Esophagus muscularis mucosa (tissue), 4 donors: ENCODE measurements at regions not wholly inside any gene's neighbourhood (a gene's known extent, or its start where the extent isn't known, plus 50 kb on each side); places are given as distances from the start of the nearest gene placed in this dataset.

Experiments used
- DNase-seq: peaks from one replicate; pipeline ENCODE4 v3.0.0-alpha.2; 2017; ENCODE audit errors: extremely low spot score
- H3K27ac ChIP-seq, 4 donors: fragments of 200-600 bp; sonication (generic); replicated peaks in 1 of 4; 1 replicate in 3 of 4; 2 replicates in 1 of 4; pipeline ENCODE4 v1.5.1; 2016 to 2019; ENCODE audit warnings: mild to moderate bottlenecking in 1 of 4
- H3K27me3 ChIP-seq, 4 donors: fragments of 200-600 bp; sonication (generic); one replicate each; pipeline versions ENCODE4 v1.5.1 to v1.6.0; 2016 to 2019
- H3K36me3 ChIP-seq, 4 donors: fragments of 200-600 bp; sonication (generic); one replicate each; pipeline ENCODE4 v1.5.1; 2016 to 2019
- H3K4me1 ChIP-seq, 4 donors: fragments of 200-600 bp; sonication (generic); one replicate each; pipeline ENCODE4 v1.5.1; 2016 to 2019
- H3K4me3 ChIP-seq, 4 donors: fragments of 200-600 bp; sonication (generic); 1 replicate in 2 of 4; 2 replicates in 2 of 4; pipeline ENCODE4 v1.5.1; 2016 to 2019; ENCODE audit warnings: mild to moderate bottlenecking in 4 of 4, moderate library complexity in 1 of 4
- H3K9me3 ChIP-seq, 4 donors: fragments of 200-600 bp; sonication (generic); 1 replicate in 3 of 4; 2 replicates in 1 of 4; pipeline ENCODE4 v1.5.1; 2016 to 2019
- EP300 ChIP-seq: sonication (generic); formaldehyde crosslinking; IDR thresholded peaks from one replicate; pipeline ENCODE4 v1.6.1; 2017; ENCODE audit warnings: antibody characterized with exemption
- POLR2A ChIP-seq: fragments of 450-650 bp; IDR thresholded peaks from one replicate; pipeline ENCODE4 v1.6.1; 2017; ENCODE audit warnings: antibody characterized with exemption, moderate library complexity, mild to moderate bottlenecking, low read depth
- POLR2AphosphoS5 ChIP-seq, 2 donors: sonication (generic); formaldehyde crosslinking; IDR thresholded peaks; one replicate each; pipeline ENCODE4 v1.6.1; 2017; ENCODE audit warnings: antibody characterized with exemption in 2 of 2
- WGBS: methylation state at CpG from one replicate; pipeline ENCODE4 v1.1.5; 2018; 5-methylcytosine and 5-hydroxymethylcytosine counted together
- intact Hi-C: fragments of 100-400 bp; cut with DNase I; formaldehyde crosslinking; loops from one replicate; pipeline ENCODE4 v1.15.1; 2023
- TF ChIP-seq, protein P1 (sequence below), 3 experiments: fragments of 200-600 bp in 2 of 3; fragments of 450-650 bp in 1 of 3; sonication (generic) in 2 of 3; IDR thresholded peaks; one replicate each; pipeline ENCODE4 v1.5.1; 2017 to 2019; ENCODE audit warnings: antibody characterized with exemption in 3 of 3, mild to moderate bottlenecking in 2 of 3, moderate library complexity in 1 of 3

DNA sequence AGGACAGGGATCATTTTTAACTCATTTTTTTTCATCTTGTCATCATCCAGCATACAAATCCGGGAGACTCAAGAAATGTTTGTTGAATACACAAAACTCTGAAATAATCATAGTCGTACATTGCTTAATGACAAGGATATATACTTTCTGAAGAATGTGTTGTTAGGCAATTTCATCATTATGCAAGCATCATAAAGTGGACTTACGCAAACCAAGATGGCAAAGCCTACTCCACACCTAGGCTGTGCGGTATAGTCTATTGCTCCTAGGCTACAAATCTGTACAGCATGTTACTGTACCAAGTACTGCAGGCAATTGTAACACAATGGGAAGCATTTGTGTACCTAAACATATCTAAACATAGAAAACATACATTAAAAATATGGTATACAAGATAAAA lies 264.1 kb downstream of the TSHZ3 start:
- WGBS, result 87% methylated on average over 4 of the region's 4 CpGs
- no peak for TF ChIP-seq POLR2AphosphoS5 (IDR thresholded peaks at IDR 0.05)
- TF ChIP-seq EP300, result no peak
- TF ChIP-seq, protein P1, sequence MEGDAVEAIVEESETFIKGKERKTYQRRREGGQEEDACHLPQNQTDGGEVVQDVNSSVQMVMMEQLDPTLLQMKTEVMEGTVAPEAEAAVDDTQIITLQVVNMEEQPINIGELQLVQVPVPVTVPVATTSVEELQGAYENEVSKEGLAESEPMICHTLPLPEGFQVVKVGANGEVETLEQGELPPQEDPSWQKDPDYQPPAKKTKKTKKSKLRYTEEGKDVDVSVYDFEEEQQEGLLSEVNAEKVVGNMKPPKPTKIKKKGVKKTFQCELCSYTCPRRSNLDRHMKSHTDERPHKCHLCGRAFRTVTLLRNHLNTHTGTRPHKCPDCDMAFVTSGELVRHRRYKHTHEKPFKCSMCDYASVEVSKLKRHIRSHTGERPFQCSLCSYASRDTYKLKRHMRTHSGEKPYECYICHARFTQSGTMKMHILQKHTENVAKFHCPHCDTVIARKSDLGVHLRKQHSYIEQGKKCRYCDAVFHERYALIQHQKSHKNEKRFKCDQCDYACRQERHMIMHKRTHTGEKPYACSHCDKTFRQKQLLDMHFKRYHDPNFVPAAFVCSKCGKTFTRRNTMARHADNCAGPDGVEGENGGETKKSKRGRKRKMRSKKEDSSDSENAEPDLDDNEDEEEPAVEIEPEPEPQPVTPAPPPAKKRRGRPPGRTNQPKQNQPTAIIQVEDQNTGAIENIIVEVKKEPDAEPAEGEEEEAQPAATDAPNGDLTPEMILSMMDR (IDR thresholded peaks at IDR 0.05), result no peak
- no peak for TF ChIP-seq POLR2A
- no peaks in the 10 kb centered on the region for H3K9me3 ChIP-seq
- H3K4me1 ChIP-seq, result no peaks in the 10 kb centered on the region
- no peak overlapping the region for H3K27ac ChIP-seq
- H3K4me3 ChIP-seq, result no peak overlapping the region
- intact Hi-C loops, result no loop called here
- no peak for DNase-seq
- no peaks in the 10 kb centered on the region for H3K27me3 ChIP-seq
- no peaks in the 10 kb centered on the region for H3K36me3 ChIP-seq

- no peaks in the 10 kb centered on the region for H3K9me3 ChIP-seq
- no peaks in the 10 kb centered on the region for H3K4me1 ChIP-seq
- intact Hi-C loops, result no loop called here
- no peak for DNase-seq
- WGBS, result 70% methylated on average over 1 of the region's 3 CpGs
- H3K4me3 ChIP-seq, result no peak overlapping the region
- TF ChIP-seq POLR2AphosphoS5 (IDR thresholded peaks at IDR 0.05), result no peak
- TF ChIP-seq, protein P1 (IDR thresholded peaks at IDR 0.05), result no peak
- TF ChIP-seq POLR2A, result no peak
- TF ChIP-seq EP300, result no peak
- no peaks in the 10 kb centered on the region for H3K36me3 ChIP-seq
- no peak overlapping the region for H3K27ac ChIP-seq
- no peaks in the 10 kb centered on the region for H3K27me3 ChIP-seq
These were observed 266.1 kb downstream of the TSHZ3 start for GRCh38 chr19:31083105-31083504.

GRCh38 chr19:31075146-31075655 lies 274.0 kb downstream of the TSHZ3 start:
- Histone ChIP-seq H3K4me3 (no peak overlapping the region), H3K27ac (no peak overlapping the region), H3K27me3 (peaks cover 0 to 10% (median 0%) of the 10 kb centered on the region in 4 donors), H3K36me3 (no peaks in the 10 kb centered on the region), H3K4me1 (peaks cover 0 to 4% (median under 1%) of the 10 kb centered on the region in 4 donors), H3K9me3 (no peaks in the 10 kb centered on the region)
- intact Hi-C loops, result no loop called here
- TF ChIP-seq EP300, result no peak
- TF ChIP-seq, protein P1 (IDR thresholded peaks at IDR 0.05), result no peak
- TF ChIP-seq POLR2A, result no peak
- no peak for TF ChIP-seq POLR2AphosphoS5 (IDR thresholded peaks at IDR 0.05)
- DNase-seq, result no peak
- 76% methylated on average over 6 of the region's 6 CpGs for WGBS

DNA sequence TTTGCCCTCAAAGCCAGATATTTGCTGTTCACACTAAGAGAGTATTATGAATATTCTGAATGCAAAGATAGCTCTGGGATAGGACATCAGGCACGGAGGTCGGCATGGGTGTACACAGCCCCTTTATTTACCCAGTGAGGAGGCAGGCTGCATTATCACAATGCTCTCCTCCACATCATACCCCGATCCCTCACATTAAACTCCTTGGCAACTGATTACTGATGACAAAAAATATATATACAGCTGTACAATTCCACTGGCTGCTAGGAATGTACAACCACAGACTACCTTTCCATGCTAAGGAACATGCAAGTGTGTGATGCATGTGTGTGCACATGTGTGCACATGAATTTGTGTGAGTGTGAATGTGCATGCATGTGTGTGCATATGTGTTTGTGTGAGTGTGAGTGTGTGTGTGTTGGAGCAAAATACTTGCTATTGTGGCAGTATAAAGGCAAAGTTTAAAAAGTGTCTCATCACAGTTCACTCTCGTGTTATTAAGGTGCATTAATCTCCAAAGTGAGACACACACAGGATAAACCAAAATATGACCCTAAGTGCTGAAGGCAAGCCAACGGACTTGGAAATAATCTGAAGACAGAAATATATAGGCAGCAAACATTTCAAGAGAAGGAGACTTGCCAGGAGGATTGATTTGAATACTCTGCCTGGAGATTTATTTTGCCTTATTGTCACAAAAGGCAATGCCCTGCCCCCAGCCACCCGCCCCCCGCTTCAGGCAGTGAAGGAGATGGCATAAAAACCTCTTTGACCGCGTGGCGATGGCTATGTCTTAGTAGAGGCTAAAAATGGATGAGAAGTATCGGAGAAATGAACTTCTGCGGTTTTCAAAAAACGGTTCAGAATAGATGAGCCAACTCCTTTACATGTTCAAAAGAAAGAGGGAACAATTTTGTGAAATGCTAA lies 274.8 kb downstream of the TSHZ3 start:
- WGBS, result 63% methylated on average over 13 of the region's 13 CpGs
- no peak overlapping the region for H3K4me3 ChIP-seq
- no peaks in the 10 kb centered on the region for H3K36me3 ChIP-seq
- H3K9me3 ChIP-seq, result no peaks in the 10 kb centered on the region
- no peak overlapping the region for H3K27ac ChIP-seq
- intact Hi-C loops, result no loop called here
- TF ChIP-seq, protein P1 (IDR thresholded peaks at IDR 0.05), result no peak
- TF ChIP-seq EP300, result no peak
- no peak for TF ChIP-seq POLR2A
- TF ChIP-seq POLR2AphosphoS5 (IDR thresholded peaks at IDR 0.05), result no peak
- peaks cover 0 to 7% (median 3%) of the 10 kb centered on the region in 4 donors for H3K4me1 ChIP-seq
- H3K27me3 ChIP-seq, result peaks cover 0 to 10% (median 0%) of the 10 kb centered on the region in 4 donors
- no peak for DNase-seq
